Cardiac fibroblast (primary cell): ENCODE measurements at regions not wholly inside any gene's neighbourhood (a gene's known extent, or its start where the extent isn't known, plus 50 kb on each side); places are given as distances from the start of the nearest gene placed in this dataset.

Experiments
- DNase-seq, 2 donors: peaks; one replicate each; pipeline versions ENCODE4 v3.0.0 to v3.0.0-alpha.2; 2010; ENCODE audit warnings: low read depth in 2 of 2
- H3K4me3 ChIP-seq, 2 donors: replicated peaks in 1 of 2; 1 replicate in 1 of 2; 2 replicates in 1 of 2; pipeline ENCODE4 v1.5.1; 2011; ENCODE audit warnings: low read depth in 2 of 2, low read length in 2 of 2, mild to moderate bottlenecking in 2 of 2, moderate library complexity in 1 of 2
- CTCF ChIP-seq: IDR thresholded peaks from one replicate; pipeline ENCODE4 v1.5.1; 2011; ENCODE audit warnings: low read depth, mild to moderate bottlenecking, low read length, inconsistent platforms

GRCh38 chr6:111997078-111997852, 56.6 kb upstream of the CCN6 start:
- TF ChIP-seq CTCF, result peak; percentile 93
- H3K4me3 ChIP-seq, result peak overlapping the region in 1 of 2 donors; percentile 19
- DNase-seq, result peak; percentile 86 to 87

GRCh38 chr6:111997853-111998208, 56.1 kb upstream of the CCN6 start:
- peak overlapping the region in 1 of 2 donors; percentile 19 for H3K4me3 ChIP-seq
- TF ChIP-seq CTCF, result no peak

GRCh38 chr6:112002307-112002706, 51.6 kb upstream of the CCN6 start:
- DNase-seq, result no peak
- H3K4me3 ChIP-seq, result no peak overlapping the region
- TF ChIP-seq CTCF, result no peak

More at GRCh38 chr6:111997853-111998208, 56.1 kb upstream of the CCN6 start:
- DNase-seq, result no peak
